Lower leg skin (tissue), 3 donors: ENCODE measurements at regions not wholly inside any gene's neighbourhood (a gene's known extent, or its start where the extent isn't known, plus 50 kb on each side); places are given as distances from the start of the nearest gene placed in this dataset.

Experiments used
- CTCF ChIP-seq, 3 donors: fragments of 450-650 bp; IDR thresholded peaks; one replicate each; pipeline ENCODE4 v1.5.1; 2016; ENCODE audit warnings: antibody characterized with exemption in 3 of 3, mild to moderate bottlenecking in 3 of 3, moderate library complexity in 2 of 3
- POLR2A ChIP-seq, 2 donors: fragments of 450-650 bp; IDR thresholded peaks; one replicate each; pipeline ENCODE4 v1.6.1; 2016 to 2017; ENCODE audit warnings: antibody characterized with exemption in 2 of 2, mild to moderate bottlenecking in 1 of 2, moderate library complexity in 1 of 2

- TF ChIP-seq CTCF (IDR thresholded peaks at IDR 0.05) (no peak), POLR2A (IDR thresholded peaks at IDR 0.05) (no peak)
Measured at GRCh38 chrX:110920991-110921390, 125.4 kb upstream of the CHRDL1 start.
